HG02943 (cell line): ENCODE measurements at regions not wholly inside any gene's neighbourhood (a gene's known extent, or its start where the extent isn't known, plus 50 kb on each side); places are given as distances from the start of the nearest gene placed in this dataset.
"Not testable (repeated sequence)": the region's sequence is repeated elsewhere in the genome, so short reads cannot be mapped to it uniquely, and the experiment has no call there.

Source experiments
- ATAC-seq: cut with Tn5 transposase; IDR thresholded peaks from one replicate; pipeline ENCODE4 v1.9.1; 2021; ENCODE audit warnings: mild to moderate bottlenecking, low read depth, moderate library complexity; ENCODE audit not compliant: unreplicated experiment

DNA sequence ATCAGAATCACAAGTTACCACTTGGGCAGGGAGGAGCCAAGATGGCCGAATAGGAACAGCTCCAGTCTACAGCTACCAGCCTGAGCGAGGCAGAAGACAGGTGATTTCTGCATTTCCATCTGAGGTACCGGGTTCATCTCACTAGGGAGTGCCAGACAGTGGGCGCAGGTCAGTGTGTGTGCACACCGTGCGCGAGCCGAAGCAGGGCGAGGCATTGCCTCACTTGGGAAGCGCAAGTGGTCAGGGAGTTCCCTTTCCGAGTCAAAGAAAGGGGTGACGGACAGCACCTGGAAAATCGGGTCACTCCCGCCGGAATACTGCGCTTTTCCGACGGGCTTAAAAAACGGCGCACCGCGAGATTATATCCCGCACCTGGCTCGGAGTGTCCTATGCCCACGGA, 99.8 kb upstream of the PBX1 start:
- ATAC-seq, result not testable (repeated sequence)

DNA sequence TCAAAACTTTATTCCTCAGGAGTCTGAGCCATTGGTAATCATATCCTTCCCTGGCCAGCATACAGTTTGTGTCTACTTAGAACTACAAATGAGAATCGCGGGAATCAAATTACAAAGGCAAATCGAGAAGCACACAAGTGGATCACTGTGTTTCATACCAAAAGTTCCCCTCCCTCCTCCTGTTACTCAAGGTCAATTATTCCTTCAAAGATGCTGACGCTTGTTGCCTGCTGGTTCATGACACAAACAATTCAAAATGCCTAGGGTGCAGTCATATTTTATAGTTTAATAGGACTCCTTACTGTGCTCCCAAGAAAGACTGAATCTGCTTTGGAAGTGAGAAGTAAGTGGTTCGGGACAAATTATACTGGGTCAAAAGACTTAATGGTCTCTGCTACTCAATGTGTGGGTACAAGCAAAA, 93.0 kb upstream of the PBX1 start:
- no peak for ATAC-seq

DNA sequence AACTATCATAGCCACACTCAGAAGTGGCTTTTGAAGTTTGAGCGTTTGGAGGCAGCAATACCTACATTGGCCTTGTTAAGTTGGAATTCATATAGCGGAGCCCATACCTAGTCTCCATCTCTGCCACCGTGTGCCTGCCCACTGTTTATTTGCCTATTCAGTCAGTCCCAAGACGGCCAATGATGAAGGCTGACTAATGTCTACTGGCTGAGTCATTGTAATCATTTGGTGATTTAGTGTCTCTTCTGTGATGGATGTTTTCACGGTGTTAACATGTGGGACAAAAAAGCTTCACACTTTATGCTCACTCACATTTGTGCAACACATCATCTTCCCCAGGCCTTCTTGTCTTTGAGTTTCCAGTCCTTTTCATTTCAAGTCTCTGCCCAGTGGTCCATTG, 92.6 kb upstream of the PBX1 start:
- ATAC-seq, result no peak

DNA sequence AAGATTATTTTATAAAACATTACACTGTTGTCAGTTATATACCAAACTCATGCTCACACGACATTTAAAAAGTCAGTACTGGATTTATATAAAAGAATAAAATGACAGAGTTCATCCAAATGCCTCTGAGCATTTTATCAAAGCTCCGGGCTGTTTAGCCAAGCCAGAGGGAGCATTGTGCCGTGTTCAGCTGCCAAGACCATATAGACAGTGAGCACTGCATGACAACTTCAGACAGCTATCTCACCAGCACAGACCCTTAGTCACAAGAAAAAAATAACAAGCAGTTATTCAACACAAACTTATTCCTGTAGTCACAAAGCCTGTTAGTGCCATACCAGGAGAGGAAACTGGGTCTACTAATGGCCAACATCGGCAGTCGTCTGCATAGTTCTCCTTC, 88.0 kb upstream of the PBX1 start:
- no peak for ATAC-seq

DNA sequence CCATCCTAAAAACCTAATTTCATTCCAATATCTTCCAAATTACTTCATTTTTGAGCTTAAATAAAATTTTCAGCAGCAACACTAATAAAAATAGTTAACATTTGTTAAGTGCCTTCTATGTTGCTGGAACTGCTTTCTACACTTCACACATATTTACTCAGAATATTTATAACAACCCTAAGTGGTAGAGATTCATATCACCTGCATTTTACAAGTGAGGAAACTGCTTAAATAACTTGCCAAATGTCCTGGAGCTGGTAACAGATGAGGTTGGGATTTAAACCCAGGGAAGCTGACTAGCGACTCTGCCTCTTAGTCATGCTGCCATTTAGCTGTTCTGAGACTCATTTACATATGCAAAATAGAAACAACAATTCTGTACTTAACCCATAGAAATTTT, 86.1 kb upstream of the PBX1 start:
- no peak for ATAC-seq

DNA sequence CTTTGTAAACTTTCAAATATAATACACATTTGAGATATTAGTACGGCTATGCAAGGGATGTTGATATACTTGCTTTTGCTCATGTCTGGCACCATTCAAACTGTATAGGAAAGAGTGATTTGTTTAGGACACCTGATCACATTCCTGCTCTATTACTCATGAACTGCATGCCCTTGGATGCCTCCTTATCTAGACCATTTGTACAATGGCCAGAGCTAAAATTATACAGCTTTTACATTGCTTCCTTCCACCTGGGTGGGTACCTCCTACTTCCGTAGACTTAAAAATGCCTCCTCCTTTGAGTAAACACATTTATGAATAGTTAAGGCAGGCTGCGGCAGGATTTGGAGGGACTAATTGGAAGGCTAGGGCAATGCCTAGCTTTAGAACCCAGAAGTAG, 85.4 kb upstream of the PBX1 start:
- ATAC-seq, result no peak

DNA sequence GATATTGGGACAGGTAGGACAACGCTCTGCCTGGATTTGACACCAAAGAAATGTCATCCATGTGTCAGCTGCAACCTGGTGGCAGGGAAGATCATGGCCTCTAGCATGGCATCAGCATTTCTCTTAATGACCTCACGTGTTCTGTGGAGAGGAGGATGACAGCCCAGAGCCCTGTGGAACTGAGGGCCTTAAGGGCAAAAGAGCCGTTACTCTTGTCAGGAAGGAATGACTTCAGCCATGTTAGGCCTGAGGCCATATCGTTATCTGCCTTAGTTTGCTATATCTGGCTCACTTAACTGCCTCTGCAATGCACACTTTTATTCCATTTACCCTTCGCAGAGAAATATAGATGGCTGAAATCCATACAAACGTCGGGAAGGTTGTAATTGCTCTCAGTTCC, 83.2 kb upstream of the PBX1 start:
- ATAC-seq, result no peak

DNA sequence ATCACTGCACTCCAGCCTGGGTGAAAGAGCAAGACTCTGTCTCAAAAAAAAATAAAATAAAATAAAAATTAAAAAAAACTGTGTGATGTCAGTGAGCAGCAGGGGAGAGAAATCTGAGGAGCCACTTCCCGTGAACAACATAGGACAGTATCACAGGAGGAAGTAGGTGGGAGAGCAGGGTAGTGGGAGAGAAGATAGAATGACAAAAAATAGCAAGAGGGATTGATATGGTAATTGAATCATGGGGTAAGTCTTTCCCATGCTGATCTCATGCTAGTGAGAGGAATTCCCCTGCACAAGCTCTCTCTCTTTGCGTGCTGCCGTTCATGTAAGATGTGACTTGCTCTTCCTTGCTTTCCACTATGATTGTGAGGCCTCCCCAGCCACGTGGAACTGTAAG, 81.6 kb upstream of the PBX1 start:
- ATAC-seq, result no peak

DNA sequence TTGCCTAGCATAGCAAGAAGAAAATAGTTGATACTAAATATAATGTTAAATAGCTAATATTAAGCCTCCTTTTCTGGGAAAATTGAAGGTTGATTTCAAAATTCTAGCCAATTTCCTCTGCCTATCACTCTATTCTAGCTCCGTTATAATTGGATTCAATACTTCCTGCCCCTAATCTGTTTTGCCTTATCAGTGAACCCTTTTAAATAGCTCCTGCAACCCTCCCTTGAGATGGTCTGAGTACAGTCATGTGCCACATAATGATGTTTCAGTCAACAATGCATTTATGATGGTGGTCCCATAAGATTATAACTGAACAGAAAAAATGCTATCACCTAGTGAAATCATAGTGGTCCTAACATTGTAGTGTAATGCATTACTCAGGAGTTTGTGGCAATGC, 79.7 kb upstream of the PBX1 start:
- no peak for ATAC-seq

DNA sequence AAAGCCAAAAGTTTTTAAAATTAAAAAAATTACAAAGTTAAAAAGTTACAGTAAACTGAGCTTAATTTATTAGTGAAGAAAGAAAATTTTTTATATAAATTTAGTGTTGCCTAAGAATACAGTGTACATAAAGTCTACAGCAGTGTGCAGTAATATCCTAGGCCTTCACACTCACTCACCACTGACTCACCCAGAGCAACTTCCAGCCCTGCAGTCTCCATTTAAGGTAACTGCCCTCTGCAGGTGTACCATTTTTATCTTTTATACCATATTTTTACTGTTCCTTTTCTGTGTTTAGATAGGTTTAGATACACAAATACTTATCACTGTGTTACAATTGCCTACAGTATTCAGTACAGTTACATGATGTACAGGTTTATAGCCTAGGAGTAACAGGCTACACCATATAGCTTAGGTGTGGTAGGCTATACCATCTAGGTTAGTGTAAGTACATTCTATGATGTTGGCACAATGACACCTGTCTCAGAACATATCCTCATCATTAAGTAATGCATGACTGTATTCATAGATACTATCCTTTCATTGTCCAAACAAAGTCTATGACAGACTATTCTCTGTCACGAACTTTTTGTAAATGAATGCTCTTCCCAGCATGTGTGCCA, 78.6 kb upstream of the PBX1 start:
- no peak for ATAC-seq

DNA sequence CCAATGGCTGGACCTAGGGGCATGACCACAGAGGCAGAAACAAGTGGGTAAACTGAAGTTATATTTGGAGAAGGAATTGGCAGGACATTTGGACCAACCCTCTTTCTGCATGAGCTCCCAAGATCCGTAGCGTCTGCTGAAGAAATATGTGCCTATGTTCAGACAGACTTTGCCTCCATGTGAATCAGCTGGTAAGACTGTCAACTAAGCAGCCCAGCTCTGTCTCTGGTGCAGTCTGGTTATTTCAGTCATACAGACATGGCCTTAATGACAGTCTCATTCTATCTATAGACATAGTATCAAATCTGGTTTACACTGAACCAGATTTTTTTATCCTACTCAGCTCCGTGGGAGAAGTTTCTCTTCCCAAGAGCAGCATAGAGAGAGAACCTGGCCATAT, 63.1 kb upstream of the PBX1 start:
- ATAC-seq, result no peak

DNA sequence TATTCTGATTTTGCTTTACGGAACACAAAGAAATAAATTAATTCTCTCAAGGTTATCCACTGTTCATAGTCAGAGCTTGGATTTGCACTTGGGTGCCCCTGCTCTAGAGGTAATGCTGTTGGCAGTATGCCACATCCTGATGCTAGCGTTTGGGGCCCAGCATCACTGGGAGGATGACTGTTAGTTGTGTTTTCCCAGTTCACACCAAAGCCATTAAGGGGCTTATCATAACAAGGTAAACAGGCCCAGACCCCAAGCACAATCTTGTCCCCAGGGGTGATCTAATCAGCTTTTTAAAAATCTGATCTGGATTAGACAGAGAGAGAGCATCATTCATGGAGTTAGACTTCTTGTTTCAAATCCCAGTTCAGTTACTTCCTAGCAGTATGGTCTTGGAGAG, 60.2 kb upstream of the PBX1 start:
- no peak for ATAC-seq

DNA sequence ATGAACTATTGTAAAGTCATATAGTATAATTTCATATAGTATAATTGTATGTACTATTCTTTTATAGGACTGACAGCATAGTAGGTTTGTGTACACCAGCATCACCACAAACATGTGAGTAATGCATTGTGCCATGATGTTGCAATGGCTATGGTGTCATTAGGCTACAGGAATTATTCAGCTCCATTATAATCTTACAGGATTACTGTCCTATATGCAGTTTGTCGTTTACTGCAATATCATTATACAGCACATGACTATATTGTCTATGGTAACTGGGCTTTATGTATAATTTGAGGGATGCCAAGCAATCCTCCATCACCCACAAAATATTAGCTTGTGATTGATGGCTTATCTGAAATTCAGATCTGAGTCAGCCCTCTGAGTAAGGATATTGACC, 54.2 kb upstream of the PBX1 start:
- ATAC-seq, result no peak
